ENCODE measurements at regions not wholly inside any gene's neighbourhood (a gene's known extent, or its start where the extent isn't known, plus 50 kb on each side); places are given as distances from the start of the nearest gene placed in this dataset.

- H3K4me1 ChIP-seq (ENCODE audit: insufficient read depth, insufficient read length) = no peaks in the 10 kb centered on the region
- no peaks in the 10 kb centered on the region for H3K36me3 ChIP-seq (ENCODE audit: insufficient read depth, insufficient read length, low read length)
- no peaks in the 10 kb centered on the region for H3K9me3 ChIP-seq (ENCODE audit: insufficient read depth, low read length)
- no peak overlapping the region for H3K9ac ChIP-seq (ENCODE audit: insufficient read length, low read depth)
- H3K27me3 ChIP-seq (ENCODE audit: insufficient read depth, insufficient read length) = no peaks in the 10 kb centered on the region
- no peak for TF ChIP-seq SUZ12 (IDR thresholded peaks at IDR 0.05; ENCODE audit: extremely low read depth, insufficient read depth, insufficient read length)
- no peak for TF ChIP-seq ZNF274 (IDR thresholded peaks at IDR 0.05; ENCODE audit: low read depth, low read length)
- TF ChIP-seq YY1 (IDR thresholded peaks at IDR 0.05; ENCODE audit: insufficient read depth, insufficient read length) = no peak
- DNase-seq (ENCODE audit: low read depth, low spot score) = no peak
- H3K4me3 ChIP-seq (ENCODE audit: insufficient read length, low read depth) = no peak overlapping the region
Observed at GRCh38 chr5:125205601-125206225, 459.3 kb upstream of the ZNF608 start.

GRCh38 chr5:125207856-125208255, 461.4 kb upstream of the ZNF608 start:
- Histone ChIP-seq H3K36me3 (ENCODE audit: insufficient read depth, insufficient read length, low read length) (no peaks in the 10 kb centered on the region), H3K9ac (ENCODE audit: insufficient read length, low read depth) (no peak overlapping the region), H3K27me3 (ENCODE audit: insufficient read depth, insufficient read length) (no peaks in the 10 kb centered on the region), H3K4me1 (ENCODE audit: insufficient read depth, insufficient read length) (no peaks in the 10 kb centered on the region), H3K4me3 (ENCODE audit: insufficient read length, low read depth) (no peak overlapping the region), H3K9me3 (ENCODE audit: insufficient read depth, low read length) (no peaks in the 10 kb centered on the region)
- TF ChIP-seq SUZ12 (IDR thresholded peaks at IDR 0.05; ENCODE audit: extremely low read depth, insufficient read depth, insufficient read length) (no peak), ZNF274 (IDR thresholded peaks at IDR 0.05; ENCODE audit: low read depth, low read length) (no peak), YY1 (IDR thresholded peaks at IDR 0.05; ENCODE audit: insufficient read depth, insufficient read length) (no peak)
- no peak for DNase-seq (ENCODE audit: low read depth, low spot score)

- TF ChIP-seq ZNF274 (IDR thresholded peaks at IDR 0.05; ENCODE audit: low read depth, low read length) (no peak), YY1 (IDR thresholded peaks at IDR 0.05; ENCODE audit: insufficient read depth, insufficient read length) (no peak), SUZ12 (IDR thresholded peaks at IDR 0.05; ENCODE audit: extremely low read depth, insufficient read depth, insufficient read length) (no peak)
- H3K4me3 ChIP-seq (ENCODE audit: insufficient read length, low read depth) = no peak overlapping the region
Observed at GRCh38 chr5:125209650-125210049, 463.2 kb upstream of the ZNF608 start.

GRCh38 chr5:125210242-125210947, 464.0 kb upstream of the ZNF608 start:
- H3K9me3 ChIP-seq (ENCODE audit: insufficient read depth, low read length) = no peaks in the 10 kb centered on the region; the same call in 1 of the 2 replicates
- no peaks in the 10 kb centered on the region for H3K36me3 ChIP-seq (ENCODE audit: insufficient read depth, insufficient read length, low read length)
- H3K4me3 ChIP-seq (ENCODE audit: insufficient read length, low read depth) = no peak overlapping the region
- no peak for TF ChIP-seq YY1 (IDR thresholded peaks at IDR 0.05; ENCODE audit: insufficient read depth, insufficient read length)
- TF ChIP-seq ZNF274 (IDR thresholded peaks at IDR 0.05; ENCODE audit: low read depth, low read length) = no peak
- no peak for TF ChIP-seq SUZ12 (IDR thresholded peaks at IDR 0.05; ENCODE audit: extremely low read depth, insufficient read depth, insufficient read length)
- no peak for DNase-seq (ENCODE audit: low read depth, low spot score)
- no peaks in the 10 kb centered on the region for H3K27me3 ChIP-seq (ENCODE audit: insufficient read depth, insufficient read length)
- no peaks in the 10 kb centered on the region for H3K4me1 ChIP-seq (ENCODE audit: insufficient read depth, insufficient read length)
- no peak overlapping the region for H3K9ac ChIP-seq (ENCODE audit: insufficient read length, low read depth)

More at GRCh38 chr5:125209650-125210049, 463.2 kb upstream of the ZNF608 start:
- Histone ChIP-seq H3K27me3 (ENCODE audit: insufficient read depth, insufficient read length) (no peaks in the 10 kb centered on the region), H3K4me1 (ENCODE audit: insufficient read depth, insufficient read length) (no peaks in the 10 kb centered on the region), H3K36me3 (ENCODE audit: insufficient read depth, insufficient read length, low read length) (no peaks in the 10 kb centered on the region), H3K9ac (ENCODE audit: insufficient read length, low read depth) (no peak overlapping the region), H3K9me3 (ENCODE audit: insufficient read depth, low read length) (no peaks in the 10 kb centered on the region; the same call in 1 of the 2 replicates)
- no peak for DNase-seq (ENCODE audit: low read depth, low spot score)

GRCh38 chr5:125214080-125214479, 467.6 kb upstream of the ZNF608 start:
- Histone ChIP-seq H3K36me3 (ENCODE audit: insufficient read depth, insufficient read length, low read length) (no peaks in the 10 kb centered on the region), H3K4me3 (ENCODE audit: insufficient read length, low read depth) (no peak overlapping the region), H3K9ac (ENCODE audit: insufficient read length, low read depth) (no peak overlapping the region), H3K27me3 (ENCODE audit: insufficient read depth, insufficient read length) (no peaks in the 10 kb centered on the region), H3K4me1 (ENCODE audit: insufficient read depth, insufficient read length) (no peaks in the 10 kb centered on the region), H3K9me3 (ENCODE audit: insufficient read depth, low read length) (no peaks in the 10 kb centered on the region; the same call in 1 of the 2 replicates)
- no peak for DNase-seq (ENCODE audit: low read depth, low spot score)
- TF ChIP-seq ZNF274 (IDR thresholded peaks at IDR 0.05; ENCODE audit: low read depth, low read length) (no peak), SUZ12 (IDR thresholded peaks at IDR 0.05; ENCODE audit: extremely low read depth, insufficient read depth, insufficient read length) (no peak)

- TF ChIP-seq SUZ12 (IDR thresholded peaks at IDR 0.05; ENCODE audit: extremely low read depth, insufficient read depth, insufficient read length) (no peak), YY1 (IDR thresholded peaks at IDR 0.05; ENCODE audit: insufficient read depth, insufficient read length) (no peak), ZNF274 (IDR thresholded peaks at IDR 0.05; ENCODE audit: low read depth, low read length) (no peak)
- H3K9me3 ChIP-seq (ENCODE audit: insufficient read depth, low read length) = no peaks in the 10 kb centered on the region; the same call in 1 of the 2 replicates
- no peaks in the 10 kb centered on the region for H3K27me3 ChIP-seq (ENCODE audit: insufficient read depth, insufficient read length)
- no peak for DNase-seq (ENCODE audit: low read depth, low spot score)
- H3K9ac ChIP-seq (ENCODE audit: insufficient read length, low read depth) = no peak overlapping the region
- no peaks in the 10 kb centered on the region for H3K4me1 ChIP-seq (ENCODE audit: insufficient read depth, insufficient read length)
- no peak overlapping the region for H3K4me3 ChIP-seq (ENCODE audit: insufficient read length, low read depth)
- H3K36me3 ChIP-seq (ENCODE audit: insufficient read depth, insufficient read length, low read length) = no peaks in the 10 kb centered on the region
Observed at GRCh38 chr5:125215593-125215992, 469.2 kb upstream of the ZNF608 start.

GRCh38 chr5:125219710-125220109, 473.3 kb upstream of the ZNF608 start:
- no peaks in the 10 kb centered on the region for H3K9me3 ChIP-seq (ENCODE audit: insufficient read depth, low read length)
- TF ChIP-seq YY1 (IDR thresholded peaks at IDR 0.05; ENCODE audit: insufficient read depth, insufficient read length) (no peak), SUZ12 (IDR thresholded peaks at IDR 0.05; ENCODE audit: extremely low read depth, insufficient read depth, insufficient read length) (no peak)
- no peaks in the 10 kb centered on the region for H3K27me3 ChIP-seq (ENCODE audit: insufficient read depth, insufficient read length)
- H3K4me3 ChIP-seq (ENCODE audit: insufficient read length, low read depth) = no peak overlapping the region
- no peaks in the 10 kb centered on the region for H3K36me3 ChIP-seq (ENCODE audit: insufficient read depth, insufficient read length, low read length)
- no peak overlapping the region for H3K9ac ChIP-seq (ENCODE audit: insufficient read length, low read depth)
- DNase-seq (ENCODE audit: low read depth, low spot score) = no peak
- no peaks in the 10 kb centered on the region for H3K4me1 ChIP-seq (ENCODE audit: insufficient read depth, insufficient read length)
